ENCODE measurements at regions not wholly inside any gene's neighbourhood (a gene's known extent, or its start where the extent isn't known, plus 50 kb on each side); places are given as distances from the start of the nearest gene placed in this dataset.

DNA sequence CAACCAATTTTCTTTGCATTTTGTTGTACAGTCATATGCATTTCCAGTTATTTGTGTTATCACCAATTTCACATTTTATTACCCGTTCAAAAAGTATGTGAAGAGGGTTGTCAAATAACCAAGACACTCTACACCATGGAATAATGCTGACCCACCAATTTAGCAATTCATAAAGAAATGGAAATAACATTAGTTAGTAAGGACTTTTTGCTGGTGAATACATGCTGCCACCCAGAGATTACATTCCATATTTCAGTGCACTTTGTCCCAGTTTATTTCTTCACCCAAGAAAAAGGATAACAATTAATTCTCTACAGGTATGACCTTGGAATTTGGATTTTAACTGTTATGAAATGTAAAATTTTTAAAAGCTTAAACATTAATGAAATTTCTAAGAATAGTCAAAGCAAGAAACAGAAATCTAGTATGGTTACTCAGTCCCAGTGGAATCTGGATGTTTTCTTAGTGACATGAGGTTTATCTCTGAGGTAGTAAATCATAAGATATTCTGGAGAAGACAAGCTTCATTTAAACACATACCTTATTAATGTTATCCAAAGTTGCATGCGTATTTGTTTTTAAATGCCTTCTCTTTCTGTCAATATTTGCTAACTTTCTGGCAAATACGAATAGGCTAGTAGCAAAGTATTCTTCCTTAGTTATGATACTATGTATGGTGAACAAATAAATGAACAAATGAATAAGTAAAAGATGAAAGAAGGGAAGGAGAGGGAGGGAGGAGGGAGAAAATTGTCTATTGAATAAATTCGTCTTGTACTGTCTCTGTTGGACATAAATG, 100.6 kb downstream of the CETN3 start:
- Mint-ChIP-seq H3K27ac (ENCODE audit: unreplicated experiment) (no peak overlapping the region), H3K9me3 (ENCODE audit: unreplicated experiment) (no peaks in the 10 kb centered on the region), H3K4me1 (ENCODE audit: low read depth, unreplicated experiment) (peaks cover 11% of the 10 kb centered on the region), H3K4me3 (ENCODE audit: unreplicated experiment) (no peak overlapping the region), H3K27me3 (ENCODE audit: unreplicated experiment) (no peaks in the 10 kb centered on the region), H3K36me3 (ENCODE audit: unreplicated experiment) (no peaks in the 10 kb centered on the region)
- TF ChIP-seq, protein P1, sequence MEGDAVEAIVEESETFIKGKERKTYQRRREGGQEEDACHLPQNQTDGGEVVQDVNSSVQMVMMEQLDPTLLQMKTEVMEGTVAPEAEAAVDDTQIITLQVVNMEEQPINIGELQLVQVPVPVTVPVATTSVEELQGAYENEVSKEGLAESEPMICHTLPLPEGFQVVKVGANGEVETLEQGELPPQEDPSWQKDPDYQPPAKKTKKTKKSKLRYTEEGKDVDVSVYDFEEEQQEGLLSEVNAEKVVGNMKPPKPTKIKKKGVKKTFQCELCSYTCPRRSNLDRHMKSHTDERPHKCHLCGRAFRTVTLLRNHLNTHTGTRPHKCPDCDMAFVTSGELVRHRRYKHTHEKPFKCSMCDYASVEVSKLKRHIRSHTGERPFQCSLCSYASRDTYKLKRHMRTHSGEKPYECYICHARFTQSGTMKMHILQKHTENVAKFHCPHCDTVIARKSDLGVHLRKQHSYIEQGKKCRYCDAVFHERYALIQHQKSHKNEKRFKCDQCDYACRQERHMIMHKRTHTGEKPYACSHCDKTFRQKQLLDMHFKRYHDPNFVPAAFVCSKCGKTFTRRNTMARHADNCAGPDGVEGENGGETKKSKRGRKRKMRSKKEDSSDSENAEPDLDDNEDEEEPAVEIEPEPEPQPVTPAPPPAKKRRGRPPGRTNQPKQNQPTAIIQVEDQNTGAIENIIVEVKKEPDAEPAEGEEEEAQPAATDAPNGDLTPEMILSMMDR (IDR thresholded peaks at IDR 0.05; ENCODE audit: partially characterized antibody, unreplicated experiment), result no peak
- no peak for DNase-seq

DNA sequence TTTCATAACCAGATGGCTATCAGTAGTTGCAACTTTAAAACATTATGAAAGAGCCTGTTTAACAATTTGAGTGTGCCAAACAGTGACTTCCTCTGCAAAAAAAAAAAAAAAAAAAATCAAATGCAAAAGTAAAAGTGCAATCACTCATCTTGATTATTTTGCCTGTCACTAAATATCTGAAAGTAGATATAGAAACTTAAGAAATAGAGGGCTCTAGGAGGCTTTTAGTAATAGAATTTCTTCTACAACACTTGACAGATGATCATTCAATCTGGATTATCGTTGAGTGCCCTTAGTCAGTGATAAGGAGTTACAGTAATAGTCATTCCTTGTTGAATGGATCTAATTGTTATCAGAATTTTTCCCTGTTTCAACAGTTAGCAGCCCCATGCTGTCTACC, 101.8 kb downstream of the CETN3 start:
- Mint-ChIP-seq H3K4me3 (ENCODE audit: unreplicated experiment) (no peak overlapping the region), H3K27me3 (ENCODE audit: unreplicated experiment) (no peaks in the 10 kb centered on the region), H3K4me1 (ENCODE audit: low read depth, unreplicated experiment) (peaks cover 11% of the 10 kb centered on the region), H3K36me3 (ENCODE audit: unreplicated experiment) (no peaks in the 10 kb centered on the region), H3K9me3 (ENCODE audit: unreplicated experiment) (no peaks in the 10 kb centered on the region), H3K27ac (ENCODE audit: unreplicated experiment) (no peak overlapping the region)
- DNase-seq, result no peak
- TF ChIP-seq, protein P1 (IDR thresholded peaks at IDR 0.05; ENCODE audit: partially characterized antibody, unreplicated experiment), result no peak

DNA sequence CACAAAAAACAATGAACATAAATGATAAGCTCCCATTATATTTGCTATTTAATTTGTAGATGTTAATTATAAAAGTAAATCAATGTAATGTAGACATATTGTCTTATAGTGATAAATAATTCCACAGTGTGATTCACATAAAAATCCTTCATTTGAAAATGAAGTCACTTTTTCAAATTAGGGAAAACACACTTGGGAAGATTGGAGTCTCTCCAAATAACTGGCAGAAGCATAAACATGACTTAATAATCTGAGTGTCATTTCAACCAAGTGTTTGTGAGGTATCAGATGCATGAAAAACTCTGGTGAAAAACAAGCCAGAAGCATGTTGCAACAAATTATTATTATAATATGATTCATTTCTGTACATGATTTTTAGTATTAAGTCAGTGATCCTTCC, 102.2 kb downstream of the CETN3 start:
- H3K9me3 Mint-ChIP-seq (ENCODE audit: unreplicated experiment), result no peaks in the 10 kb centered on the region
- H3K4me1 Mint-ChIP-seq (ENCODE audit: low read depth, unreplicated experiment), result peaks cover 11% of the 10 kb centered on the region
- no peak for DNase-seq
- H3K27ac Mint-ChIP-seq (ENCODE audit: unreplicated experiment), result no peak overlapping the region
- no peaks in the 10 kb centered on the region for H3K27me3 Mint-ChIP-seq (ENCODE audit: unreplicated experiment)
- H3K4me3 Mint-ChIP-seq (ENCODE audit: unreplicated experiment), result no peak overlapping the region
- H3K36me3 Mint-ChIP-seq (ENCODE audit: unreplicated experiment), result no peaks in the 10 kb centered on the region
- TF ChIP-seq, protein P1 (IDR thresholded peaks at IDR 0.05; ENCODE audit: partially characterized antibody, unreplicated experiment), result no peak

DNA sequence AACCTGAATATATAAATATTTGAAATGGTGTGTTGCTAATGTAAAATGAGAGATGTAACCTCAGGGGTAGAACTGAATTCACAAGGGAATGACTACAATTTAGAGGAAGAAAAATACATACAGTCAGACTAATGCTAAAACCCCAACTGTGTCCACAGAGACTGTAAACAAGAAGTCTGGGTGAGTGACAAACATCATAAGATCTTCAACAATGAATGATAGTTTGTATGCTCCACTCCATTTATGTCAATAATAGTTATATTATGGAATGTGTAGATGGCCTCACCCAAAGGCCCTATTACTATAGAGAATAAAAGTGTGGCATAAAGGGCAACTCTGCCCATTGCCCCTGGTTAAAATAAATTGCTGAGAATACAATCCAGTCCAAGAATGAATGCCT, 102.9 kb downstream of the CETN3 start:
- TF ChIP-seq, protein P1 (IDR thresholded peaks at IDR 0.05; ENCODE audit: partially characterized antibody, unreplicated experiment), result no peak
- no peak overlapping the region for H3K27ac Mint-ChIP-seq (ENCODE audit: unreplicated experiment)
- DNase-seq, result no peak
- no peaks in the 10 kb centered on the region for H3K27me3 Mint-ChIP-seq (ENCODE audit: unreplicated experiment)
- H3K36me3 Mint-ChIP-seq (ENCODE audit: unreplicated experiment), result no peaks in the 10 kb centered on the region
- H3K9me3 Mint-ChIP-seq (ENCODE audit: unreplicated experiment), result no peaks in the 10 kb centered on the region
- no peak overlapping the region for H3K4me3 Mint-ChIP-seq (ENCODE audit: unreplicated experiment)
- peaks cover 11% of the 10 kb centered on the region for H3K4me1 Mint-ChIP-seq (ENCODE audit: low read depth, unreplicated experiment)

DNA sequence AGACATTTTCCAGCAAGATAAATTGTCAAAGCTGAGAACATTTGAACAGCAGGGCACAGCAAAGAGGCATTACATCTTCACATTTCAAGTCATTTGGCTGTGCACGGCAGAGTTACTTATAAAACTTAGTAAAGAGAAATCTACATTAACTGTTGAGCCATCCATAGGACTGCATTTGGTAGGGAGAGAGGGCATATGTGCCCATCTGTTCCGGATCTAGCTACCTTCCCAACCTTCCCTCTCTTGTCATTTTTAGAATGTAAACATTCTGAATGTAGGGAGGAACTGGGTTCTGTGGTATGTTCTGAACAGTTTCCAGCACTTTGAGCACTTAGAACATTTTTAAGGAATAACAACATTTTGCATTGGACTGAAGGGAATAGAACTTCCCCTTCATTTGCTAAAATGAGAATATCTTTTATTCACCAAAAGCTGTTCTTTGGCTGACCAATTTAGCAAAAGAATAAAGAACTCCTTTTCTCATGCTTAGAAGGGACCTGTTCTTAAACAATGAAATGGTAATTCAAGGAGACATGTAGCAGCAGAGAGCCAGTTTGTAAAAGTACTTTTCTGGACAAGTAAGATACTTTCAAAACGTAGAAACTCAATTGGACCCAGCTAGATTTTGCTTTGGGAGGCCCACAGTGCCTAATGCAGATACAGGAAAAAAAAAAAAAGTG, 104.4 kb downstream of the CETN3 start:
- no peak overlapping the region for H3K4me3 Mint-ChIP-seq (ENCODE audit: unreplicated experiment)
- H3K4me1 Mint-ChIP-seq (ENCODE audit: low read depth, unreplicated experiment), result peaks cover 11% of the 10 kb centered on the region
- H3K27ac Mint-ChIP-seq (ENCODE audit: unreplicated experiment), result no peak overlapping the region
- no peaks in the 10 kb centered on the region for H3K36me3 Mint-ChIP-seq (ENCODE audit: unreplicated experiment)
- H3K27me3 Mint-ChIP-seq (ENCODE audit: unreplicated experiment), result no peaks in the 10 kb centered on the region
- no peaks in the 10 kb centered on the region for H3K9me3 Mint-ChIP-seq (ENCODE audit: unreplicated experiment)
- TF ChIP-seq, protein P1 (IDR thresholded peaks at IDR 0.05; ENCODE audit: partially characterized antibody, unreplicated experiment), result no peak
- no peak for DNase-seq
